IPS-18a (cell line): ENCODE measurements at regions not wholly inside any gene's neighbourhood (a gene's known extent, or its start where the extent isn't known, plus 50 kb on each side); places are given as distances from the start of the nearest gene placed in this dataset.

Source experiments
- H3K27ac ChIP-seq: one replicate; pipeline ENCODE4 v1.5.1; 2013; ENCODE audit warnings: low read length
- H3K27me3 ChIP-seq: one replicate; pipeline ENCODE4 v1.6.1; 2013; ENCODE audit warnings: mild to moderate bottlenecking, low read length; ENCODE audit not compliant: control insufficient read depth, insufficient read depth
- H3K36me3 ChIP-seq: one replicate; pipeline ENCODE4 v1.6.1; 2013; ENCODE audit warnings: low read depth, low read length; ENCODE audit not compliant: control insufficient read depth
- H3K4me1 ChIP-seq: one replicate; pipeline ENCODE4 v1.6.1; 2013; ENCODE audit warnings: low read depth, low read length; ENCODE audit not compliant: control insufficient read depth
- H3K4me3 ChIP-seq: one replicate; pipeline ENCODE4 v1.5.1; 2013; ENCODE audit warnings: low read length
- H3K9ac ChIP-seq: one replicate; pipeline ENCODE4 v1.6.1; 2013; ENCODE audit warnings: mild to moderate bottlenecking, low read length, moderate library complexity
- H3K9me3 ChIP-seq: one replicate; pipeline ENCODE4 v1.6.1; 2013; ENCODE audit warnings: low read depth, low read length; ENCODE audit not compliant: control insufficient read depth

DNA sequence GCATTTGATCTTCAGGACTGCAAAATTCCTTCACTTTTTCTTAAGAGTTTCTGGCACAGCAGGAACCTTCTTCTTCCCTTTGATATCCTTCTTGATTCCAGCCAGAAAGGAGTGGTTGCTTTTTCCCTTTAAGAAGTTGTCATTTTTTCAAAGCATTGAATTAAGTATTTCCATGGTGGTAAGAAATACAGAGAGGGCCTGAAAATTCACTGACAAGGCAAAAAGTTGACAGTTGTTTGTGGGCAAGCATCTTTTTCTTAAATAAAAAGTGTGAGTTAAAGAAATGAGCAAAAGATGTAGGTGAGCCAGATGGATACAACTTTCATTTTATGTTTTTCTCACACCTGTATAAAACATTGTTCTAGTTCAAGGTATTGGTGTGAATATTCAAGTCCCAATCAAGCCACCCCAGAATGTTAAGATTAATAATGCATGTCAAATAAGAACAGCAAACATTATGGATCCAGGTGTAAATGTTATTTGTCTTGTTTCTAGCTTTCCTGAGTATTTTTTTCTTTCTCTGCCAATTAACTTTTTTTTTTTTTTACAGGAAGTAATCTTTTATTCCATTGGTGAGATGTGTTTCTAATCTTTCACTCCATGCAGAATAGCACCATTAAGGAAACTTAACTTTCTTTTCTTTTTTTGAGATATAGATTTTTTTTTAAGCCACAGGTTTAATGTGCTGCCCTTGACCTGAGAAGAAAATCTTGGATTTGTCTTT is 334.3 kb upstream of the SEMA3A start:
- Histone ChIP-seq H3K9ac (no peak overlapping the region), H3K4me3 (no peak overlapping the region), H3K9me3 (no peaks in the 10 kb centered on the region), H3K27ac (no peak overlapping the region), H3K27me3 (no peaks in the 10 kb centered on the region), H3K36me3 (no peaks in the 10 kb centered on the region), H3K4me1 (peaks cover 11% of the 10 kb centered on the region)

- Histone ChIP-seq H3K27me3 (no peaks in the 10 kb centered on the region), H3K4me3 (no peak overlapping the region), H3K27ac (no peak overlapping the region), H3K9ac (no peak overlapping the region), H3K9me3 (no peaks in the 10 kb centered on the region), H3K36me3 (no peaks in the 10 kb centered on the region), H3K4me1 (peaks cover 4% of the 10 kb centered on the region)
Measured at GRCh38 chr7:84524714-84525694, 330.4 kb upstream of the SEMA3A start.

DNA sequence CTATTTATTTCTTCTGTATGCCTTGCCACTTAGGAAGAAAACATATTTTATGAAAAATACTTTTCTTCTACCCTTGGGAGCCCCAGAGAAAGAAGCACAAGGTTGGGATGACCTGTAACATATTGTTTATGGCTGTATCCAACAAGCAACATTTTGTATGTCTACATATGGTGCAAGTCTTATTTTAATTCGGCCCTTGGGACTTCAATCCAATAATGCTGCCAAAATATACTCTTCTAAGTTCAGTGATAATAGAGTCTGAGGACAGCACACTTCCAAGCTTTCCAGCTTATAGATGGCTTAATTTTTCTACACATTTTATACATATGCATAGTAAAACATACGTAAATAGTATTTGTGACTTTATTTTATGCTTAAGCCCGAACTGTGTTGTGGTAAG is 318.5 kb upstream of the SEMA3A start:
- no peak overlapping the region for H3K4me3 ChIP-seq
- no peaks in the 10 kb centered on the region for H3K27me3 ChIP-seq
- no peak overlapping the region for H3K9ac ChIP-seq
- H3K4me1 ChIP-seq, result no peaks in the 10 kb centered on the region
- no peak overlapping the region for H3K27ac ChIP-seq
- no peaks in the 10 kb centered on the region for H3K9me3 ChIP-seq
- H3K36me3 ChIP-seq, result no peaks in the 10 kb centered on the region

GRCh38 chr7:84512055-84512454 is 317.5 kb upstream of the SEMA3A start:
- Histone ChIP-seq H3K9ac (no peak overlapping the region), H3K27ac (no peak overlapping the region), H3K4me1 (no peaks in the 10 kb centered on the region), H3K9me3 (no peaks in the 10 kb centered on the region), H3K4me3 (no peak overlapping the region), H3K27me3 (no peaks in the 10 kb centered on the region), H3K36me3 (no peaks in the 10 kb centered on the region)

GRCh38 chr7:84510505-84510904 is 315.9 kb upstream of the SEMA3A start:
- no peaks in the 10 kb centered on the region for H3K36me3 ChIP-seq
- H3K9me3 ChIP-seq, result no peaks in the 10 kb centered on the region
- H3K4me3 ChIP-seq, result no peak overlapping the region
- no peak overlapping the region for H3K27ac ChIP-seq
- H3K27me3 ChIP-seq, result no peaks in the 10 kb centered on the region
- no peaks in the 10 kb centered on the region for H3K4me1 ChIP-seq
- no peak overlapping the region for H3K9ac ChIP-seq

- no peaks in the 10 kb centered on the region for H3K36me3 ChIP-seq
- H3K27ac ChIP-seq, result no peak overlapping the region
- no peak overlapping the region for H3K9ac ChIP-seq
- H3K4me3 ChIP-seq, result no peak overlapping the region
- H3K4me1 ChIP-seq, result no peaks in the 10 kb centered on the region
- H3K9me3 ChIP-seq, result no peaks in the 10 kb centered on the region
- H3K27me3 ChIP-seq, result no peaks in the 10 kb centered on the region
Measured at GRCh38 chr7:84509522-84509921, 314.9 kb upstream of the SEMA3A start.

DNA sequence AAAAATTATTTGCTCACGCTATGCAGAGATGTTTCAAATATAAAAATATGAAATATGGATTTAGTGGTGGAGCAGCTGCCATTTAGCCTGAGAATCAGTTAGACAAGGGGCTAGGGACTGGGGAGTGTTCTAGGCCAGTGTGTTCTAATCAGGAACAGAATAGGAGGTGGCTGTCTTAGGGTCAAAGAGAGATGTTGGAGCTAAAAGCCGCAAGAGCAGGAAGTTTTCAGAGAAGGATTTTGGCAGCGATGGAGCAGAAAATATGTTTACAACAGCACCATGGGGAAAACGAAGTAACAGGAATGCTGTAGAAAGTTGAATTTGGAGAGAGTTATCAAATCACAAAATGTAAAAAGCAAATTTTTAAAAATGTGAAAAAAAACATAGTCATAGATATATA is 314.0 kb upstream of the SEMA3A start:
- Histone ChIP-seq H3K4me1 (no peaks in the 10 kb centered on the region), H3K27ac (no peak overlapping the region), H3K27me3 (no peaks in the 10 kb centered on the region), H3K9me3 (no peaks in the 10 kb centered on the region), H3K9ac (no peak overlapping the region), H3K4me3 (no peak overlapping the region), H3K36me3 (no peaks in the 10 kb centered on the region)

DNA sequence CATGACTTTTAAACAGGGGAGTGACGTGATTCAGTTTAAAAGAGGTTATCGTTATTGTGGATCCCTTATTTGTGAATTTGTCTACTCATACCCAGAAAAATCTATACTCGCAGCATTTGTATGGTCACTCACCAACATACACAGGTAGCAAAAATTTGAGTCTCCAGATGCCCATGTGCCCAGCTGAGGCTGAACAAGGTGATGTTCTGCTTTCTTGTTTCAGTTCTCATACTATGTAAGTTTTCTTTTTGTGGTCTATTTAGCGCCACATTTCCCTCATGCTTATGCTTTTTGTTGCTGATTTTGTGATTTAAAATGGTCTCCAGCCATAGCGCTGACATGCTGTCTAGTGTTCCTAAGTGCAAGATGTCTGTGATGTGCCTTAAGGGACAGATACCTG is 312.9 kb upstream of the SEMA3A start:
- no peak overlapping the region for H3K27ac ChIP-seq
- H3K4me1 ChIP-seq, result no peaks in the 10 kb centered on the region
- H3K4me3 ChIP-seq, result no peak overlapping the region
- no peak overlapping the region for H3K9ac ChIP-seq
- no peaks in the 10 kb centered on the region for H3K36me3 ChIP-seq
- H3K27me3 ChIP-seq, result no peaks in the 10 kb centered on the region
- H3K9me3 ChIP-seq, result no peaks in the 10 kb centered on the region

- H3K27ac ChIP-seq, result no peak overlapping the region
- no peak overlapping the region for H3K4me3 ChIP-seq
- no peaks in the 10 kb centered on the region for H3K4me1 ChIP-seq
- no peaks in the 10 kb centered on the region for H3K27me3 ChIP-seq
- H3K9me3 ChIP-seq, result no peaks in the 10 kb centered on the region
- no peak overlapping the region for H3K9ac ChIP-seq
- no peaks in the 10 kb centered on the region for H3K36me3 ChIP-seq
Measured at GRCh38 chr7:84506151-84506550, 311.6 kb upstream of the SEMA3A start.

DNA sequence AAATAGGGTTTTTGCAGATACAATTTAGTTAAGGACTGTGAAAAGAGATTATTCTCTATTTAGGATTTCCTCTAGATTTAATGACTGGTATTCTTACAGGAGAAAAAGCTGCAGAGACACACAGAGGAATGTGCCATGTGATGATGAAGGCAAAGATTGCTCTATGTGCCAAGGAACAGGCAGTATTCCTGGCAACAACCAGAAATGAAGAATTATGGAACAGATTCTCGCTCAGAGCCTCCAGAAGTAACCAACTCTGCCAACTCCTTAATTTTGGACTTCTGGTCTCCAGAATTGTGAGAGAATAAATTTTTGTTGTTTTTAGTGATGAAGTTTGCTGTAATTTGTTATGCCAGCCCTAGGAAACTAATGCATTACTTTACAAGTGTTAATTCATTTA is 307.6 kb upstream of the SEMA3A start:
- Histone ChIP-seq H3K4me1 (no peaks in the 10 kb centered on the region), H3K9me3 (no peaks in the 10 kb centered on the region), H3K4me3 (no peak overlapping the region), H3K36me3 (no peaks in the 10 kb centered on the region), H3K9ac (no peak overlapping the region), H3K27ac (no peak overlapping the region), H3K27me3 (no peaks in the 10 kb centered on the region)

DNA sequence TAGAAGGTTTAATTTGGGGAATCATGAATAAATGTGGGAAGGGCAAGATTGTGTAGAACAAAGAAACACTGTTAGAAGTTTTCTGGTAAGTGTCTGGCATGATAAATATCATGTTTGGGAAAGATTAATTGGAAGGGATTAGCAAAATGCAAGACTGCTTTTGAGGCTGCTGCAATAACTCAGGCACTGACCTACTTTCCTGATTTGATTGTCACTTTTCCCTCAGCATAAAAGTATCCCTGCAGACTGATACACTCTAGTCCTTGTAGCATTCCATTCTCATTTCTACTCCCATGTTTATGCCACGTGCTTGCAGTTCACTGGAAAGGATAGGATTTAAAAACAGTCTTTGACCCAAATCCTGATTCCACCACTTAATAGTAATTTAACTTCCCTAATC is 303.3 kb upstream of the SEMA3A start:
- H3K4me1 ChIP-seq, result no peaks in the 10 kb centered on the region
- H3K27me3 ChIP-seq, result no peaks in the 10 kb centered on the region
- no peak overlapping the region for H3K4me3 ChIP-seq
- H3K27ac ChIP-seq, result no peak overlapping the region
- H3K9ac ChIP-seq, result no peak overlapping the region
- no peaks in the 10 kb centered on the region for H3K36me3 ChIP-seq
- H3K9me3 ChIP-seq, result no peaks in the 10 kb centered on the region
